GM23338 (cell line): ENCODE measurements at regions not wholly inside any gene's neighbourhood (a gene's known extent, or its start where the extent isn't known, plus 50 kb on each side); places are given as distances from the start of the nearest gene placed in this dataset.

ENCODE experiments used
- ATAC-seq: fragments of 200-7000 bp; cut with Tn5 transposase; 3 replicates; pipeline ENCODE4 v1.9.1; 2020
- DNase-seq: peaks from one replicate; pipeline ENCODE4 v3.0.0-alpha.2; 2015; ENCODE audit warnings: low spot score
- H2AFZ ChIP-seq: fragments of 200-600 bp; sonication (generic); 2 replicates; pipeline ENCODE4 v1.8.0; 2016; ENCODE audit warnings: antibody characterized with exemption, mild to moderate bottlenecking, moderate library complexity
- H3F3A ChIP-seq: fragments of 200-600 bp; sonication (generic); replicated peaks from 2 replicates; pipeline ENCODE4 v1.8.0; 2017; ENCODE audit warnings: antibody characterized with exemption, mixed run types, low read depth
- H3K27ac ChIP-seq: fragments of 200-600 bp; sonication (generic); 2 replicates; pipeline ENCODE4 v1.6.1; 2016; ENCODE audit warnings: low read depth
- H3K27me3 ChIP-seq: fragments of 200-600 bp; sonication (generic); 2 replicates; pipeline ENCODE4 v1.8.0; 2016; ENCODE audit warnings: mild to moderate bottlenecking, mixed run types, moderate library complexity; ENCODE audit not compliant: insufficient read depth
- H3K36me3 ChIP-seq: fragments of 200-600 bp; sonication (generic); 2 replicates; pipeline ENCODE4 v1.8.0; 2016; ENCODE audit warnings: mild to moderate bottlenecking; ENCODE audit not compliant: insufficient read depth
- H3K4me1 ChIP-seq: fragments of 200-600 bp; sonication (generic); 2 replicates; pipeline ENCODE4 v1.8.0; 2016; ENCODE audit warnings: mild to moderate bottlenecking, moderate library complexity; ENCODE audit not compliant: insufficient read depth
- H3K4me2 ChIP-seq: fragments of 200-600 bp; sonication (generic); 2 replicates; pipeline ENCODE4 v1.7.1; 2017; ENCODE audit warnings: mixed run types
- H3K4me3 ChIP-seq: fragments of 200-600 bp; sonication (generic); 2 replicates; pipeline ENCODE4 v1.6.1; 2016; ENCODE audit warnings: mixed run types
- H3K79me2 ChIP-seq: fragments of 200-600 bp; sonication (generic); replicated peaks from 2 replicates; pipeline ENCODE4 v1.8.0; 2017; ENCODE audit warnings: mild to moderate bottlenecking; ENCODE audit not compliant: insufficient read depth
- H3K9me2 ChIP-seq: fragments of 200-600 bp; sonication (generic); 2 replicates; pipeline ENCODE4 v1.8.0; 2017; ENCODE audit not compliant: insufficient read depth
- H4K20me1 ChIP-seq: fragments of 200-600 bp; sonication (generic); replicated peaks from 2 replicates; pipeline ENCODE4 v1.8.0; 2017; ENCODE audit warnings: mild to moderate bottlenecking; ENCODE audit not compliant: insufficient read depth
- H3K27ac Mint-ChIP-seq: 2 replicates; pipeline ENCODE4 v1.8.0; 2020; ENCODE audit warnings: inconsistent platforms, mild to moderate bottlenecking, moderate library complexity, mixed read lengths
- H3K27me3 Mint-ChIP-seq: 3 replicates; pipeline ENCODE4 v1.8.0; 2022; ENCODE audit warnings: low read depth, mild to moderate bottlenecking, moderate library complexity, mixed read lengths, inconsistent platforms; ENCODE audit not compliant: insufficient read depth, poor library complexity
- H3K36me3 Mint-ChIP-seq: 3 replicates; pipeline ENCODE4 v1.8.0; 2021; ENCODE audit warnings: low read depth, mild to moderate bottlenecking, inconsistent platforms, moderate library complexity, mixed read lengths
- H3K4me1 Mint-ChIP-seq: 3 replicates; pipeline ENCODE4 v1.8.0; 2020; ENCODE audit warnings: mild to moderate bottlenecking, inconsistent platforms, mixed read lengths
- H3K4me3 Mint-ChIP-seq: 3 replicates; pipeline ENCODE4 v1.8.0; 2021; ENCODE audit warnings: moderate library complexity, mild to moderate bottlenecking, inconsistent platforms, mixed read lengths
- H3K9me3 Mint-ChIP-seq: 3 replicates; pipeline ENCODE4 v1.8.0; 2020; ENCODE audit warnings: moderate library complexity, mild to moderate bottlenecking, inconsistent platforms, mixed read lengths
- CREB1 ChIP-seq: fragments of 250-450 bp; sonication (Bioruptor Pico); IDR thresholded peaks from 2 replicates; pipeline ENCODE4 v1.5.0; 2020; ENCODE audit warnings: low read depth, mild to moderate bottlenecking, moderate library complexity
- EZH2 ChIP-seq: fragments of 200-600 bp; sonication (generic); IDR thresholded peaks from one replicate; pipeline ENCODE4 v1.8.0; 2017; ENCODE audit warnings: antibody characterized with exemption, mild to moderate bottlenecking, low read depth; ENCODE audit not compliant: unreplicated experiment
- EZH2phosphoT487 ChIP-seq: fragments of 200-600 bp; sonication (generic); IDR thresholded peaks from one replicate; pipeline ENCODE4 v1.8.1; 2018; ENCODE audit warnings: antibody characterized with exemption; ENCODE audit not compliant: unreplicated experiment
- NANOG ChIP-seq: IDR thresholded peaks from 2 replicates; pipeline ENCODE4 v1.6.1; 2016; ENCODE audit warnings: antibody characterized with exemption, borderline replicate concordance
- POLR2AphosphoS5 ChIP-seq: IDR thresholded peaks from 2 replicates; pipeline ENCODE4 v1.6.1; 2016; ENCODE audit warnings: antibody characterized with exemption, low read depth
- STAT1 ChIP-seq: IDR thresholded peaks from one replicate; pipeline ENCODE4 v1.6.1; 2016; ENCODE audit warnings: antibody characterized with exemption; ENCODE audit not compliant: unreplicated experiment
- ZNF114 ChIP-seq: fragments of 250-450 bp; sonication (Bioruptor Pico); IDR thresholded peaks from 2 replicates; pipeline ENCODE4 v1.5.0; 2020; ENCODE audit warnings: mild to moderate bottlenecking, moderate library complexity
- TF ChIP-seq, protein P1 (sequence below): fragments of 250-450 bp; sonication (Bioruptor Pico); IDR thresholded peaks from 2 replicates; pipeline ENCODE4 v1.5.0; 2020; ENCODE audit warnings: mild to moderate bottlenecking, moderate library complexity
- TF ChIP-seq, protein P2 (sequence below), 2 experiments: fragments of 200-600 bp in 1 of 2; sonication (generic) in 1 of 2; conservative IDR thresholded peaks; 2 replicates each; pipeline versions ENCODE4 v1.5.1 to v1.6.1; 2016 to 2017; ENCODE audit warnings: antibody characterized with exemption in 2 of 2, low read depth in 2 of 2, mild to moderate bottlenecking in 2 of 2, moderate library complexity in 1 of 2
- TF ChIP-seq, protein P3 (sequence below): IDR thresholded peaks from 2 replicates; pipeline ENCODE4 v1.6.1; 2016; ENCODE audit warnings: antibody characterized with exemption

DNA sequence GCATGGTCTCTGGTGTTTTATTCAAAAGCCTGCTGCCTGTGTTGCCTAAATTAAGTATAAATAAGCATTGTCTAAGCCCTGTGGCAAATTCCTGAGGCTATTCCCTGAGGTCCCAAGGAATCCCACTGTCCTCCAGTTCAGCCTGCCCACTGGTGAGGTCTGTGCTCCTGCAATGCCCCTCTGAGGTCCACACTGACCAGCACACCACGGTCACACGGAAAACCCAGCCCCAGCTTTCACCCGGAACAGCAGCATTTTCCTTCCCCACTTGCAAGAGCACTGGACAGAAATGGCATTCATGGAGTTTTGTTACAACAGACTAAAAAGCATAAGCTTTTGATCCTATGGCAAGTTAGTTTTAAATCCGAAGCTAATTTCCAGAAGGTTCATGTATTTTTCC is 234.0 kb downstream of the KLF13 start (continued):
- TF ChIP-seq CREB1 (CRISPR knock-in tag) (no peak), EZH2 (no peak)

DNA sequence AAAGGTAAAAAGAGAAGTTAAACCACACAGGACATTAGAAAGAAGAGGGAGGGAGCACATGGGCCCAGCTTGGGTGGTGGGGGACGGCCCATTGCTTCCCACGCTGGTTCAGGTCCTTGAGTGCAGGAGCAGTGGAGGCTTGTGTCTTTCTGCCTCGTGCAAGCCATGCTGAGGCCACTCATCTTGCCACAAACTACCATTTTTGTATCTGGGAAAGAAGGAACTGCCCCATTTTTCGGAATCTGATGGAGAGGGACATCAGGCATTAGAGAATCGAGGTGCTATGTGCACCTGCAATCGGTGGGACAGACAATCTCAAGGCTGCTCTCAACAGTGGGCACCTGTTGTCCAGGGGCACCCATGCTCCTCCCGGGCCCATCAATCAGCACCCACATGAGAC is 234.5 kb downstream of the KLF13 start:
- Mint-ChIP-seq H3K27ac (no peak overlapping the region), H3K9me3 (no peaks in the 10 kb centered on the region), H3K27me3 (peaks cover 3% of the 10 kb centered on the region), H3K36me3 (0 out of 3 replicates have a peak, but pooled peaks cover under 1% of the 10 kb centered on the region), H3K4me1 (no peaks in the 10 kb centered on the region), H3K4me3 (no peak overlapping the region)
- Histone ChIP-seq H3K36me3 (no peaks in the 10 kb centered on the region), H3K27me3 (no peaks in the 10 kb centered on the region), H2AFZ (no peak overlapping the region), H3K9me2 (no peaks in the 10 kb centered on the region), H3K27ac (no peak overlapping the region), H3K4me2 (no peak overlapping the region), H4K20me1 (no peaks in the 10 kb centered on the region), H3K79me2 (no peaks in the 10 kb centered on the region), H3K4me1 (no peaks in the 10 kb centered on the region), H3K4me3 (no peak overlapping the region), H3F3A (no peaks in the 10 kb centered on the region)
- TF ChIP-seq STAT1: no peak
- TF ChIP-seq EZH2phosphoT487: no peak
- no peak for TF ChIP-seq ZNF114 (CRISPR knock-in tag)
- TF ChIP-seq, protein P1, sequence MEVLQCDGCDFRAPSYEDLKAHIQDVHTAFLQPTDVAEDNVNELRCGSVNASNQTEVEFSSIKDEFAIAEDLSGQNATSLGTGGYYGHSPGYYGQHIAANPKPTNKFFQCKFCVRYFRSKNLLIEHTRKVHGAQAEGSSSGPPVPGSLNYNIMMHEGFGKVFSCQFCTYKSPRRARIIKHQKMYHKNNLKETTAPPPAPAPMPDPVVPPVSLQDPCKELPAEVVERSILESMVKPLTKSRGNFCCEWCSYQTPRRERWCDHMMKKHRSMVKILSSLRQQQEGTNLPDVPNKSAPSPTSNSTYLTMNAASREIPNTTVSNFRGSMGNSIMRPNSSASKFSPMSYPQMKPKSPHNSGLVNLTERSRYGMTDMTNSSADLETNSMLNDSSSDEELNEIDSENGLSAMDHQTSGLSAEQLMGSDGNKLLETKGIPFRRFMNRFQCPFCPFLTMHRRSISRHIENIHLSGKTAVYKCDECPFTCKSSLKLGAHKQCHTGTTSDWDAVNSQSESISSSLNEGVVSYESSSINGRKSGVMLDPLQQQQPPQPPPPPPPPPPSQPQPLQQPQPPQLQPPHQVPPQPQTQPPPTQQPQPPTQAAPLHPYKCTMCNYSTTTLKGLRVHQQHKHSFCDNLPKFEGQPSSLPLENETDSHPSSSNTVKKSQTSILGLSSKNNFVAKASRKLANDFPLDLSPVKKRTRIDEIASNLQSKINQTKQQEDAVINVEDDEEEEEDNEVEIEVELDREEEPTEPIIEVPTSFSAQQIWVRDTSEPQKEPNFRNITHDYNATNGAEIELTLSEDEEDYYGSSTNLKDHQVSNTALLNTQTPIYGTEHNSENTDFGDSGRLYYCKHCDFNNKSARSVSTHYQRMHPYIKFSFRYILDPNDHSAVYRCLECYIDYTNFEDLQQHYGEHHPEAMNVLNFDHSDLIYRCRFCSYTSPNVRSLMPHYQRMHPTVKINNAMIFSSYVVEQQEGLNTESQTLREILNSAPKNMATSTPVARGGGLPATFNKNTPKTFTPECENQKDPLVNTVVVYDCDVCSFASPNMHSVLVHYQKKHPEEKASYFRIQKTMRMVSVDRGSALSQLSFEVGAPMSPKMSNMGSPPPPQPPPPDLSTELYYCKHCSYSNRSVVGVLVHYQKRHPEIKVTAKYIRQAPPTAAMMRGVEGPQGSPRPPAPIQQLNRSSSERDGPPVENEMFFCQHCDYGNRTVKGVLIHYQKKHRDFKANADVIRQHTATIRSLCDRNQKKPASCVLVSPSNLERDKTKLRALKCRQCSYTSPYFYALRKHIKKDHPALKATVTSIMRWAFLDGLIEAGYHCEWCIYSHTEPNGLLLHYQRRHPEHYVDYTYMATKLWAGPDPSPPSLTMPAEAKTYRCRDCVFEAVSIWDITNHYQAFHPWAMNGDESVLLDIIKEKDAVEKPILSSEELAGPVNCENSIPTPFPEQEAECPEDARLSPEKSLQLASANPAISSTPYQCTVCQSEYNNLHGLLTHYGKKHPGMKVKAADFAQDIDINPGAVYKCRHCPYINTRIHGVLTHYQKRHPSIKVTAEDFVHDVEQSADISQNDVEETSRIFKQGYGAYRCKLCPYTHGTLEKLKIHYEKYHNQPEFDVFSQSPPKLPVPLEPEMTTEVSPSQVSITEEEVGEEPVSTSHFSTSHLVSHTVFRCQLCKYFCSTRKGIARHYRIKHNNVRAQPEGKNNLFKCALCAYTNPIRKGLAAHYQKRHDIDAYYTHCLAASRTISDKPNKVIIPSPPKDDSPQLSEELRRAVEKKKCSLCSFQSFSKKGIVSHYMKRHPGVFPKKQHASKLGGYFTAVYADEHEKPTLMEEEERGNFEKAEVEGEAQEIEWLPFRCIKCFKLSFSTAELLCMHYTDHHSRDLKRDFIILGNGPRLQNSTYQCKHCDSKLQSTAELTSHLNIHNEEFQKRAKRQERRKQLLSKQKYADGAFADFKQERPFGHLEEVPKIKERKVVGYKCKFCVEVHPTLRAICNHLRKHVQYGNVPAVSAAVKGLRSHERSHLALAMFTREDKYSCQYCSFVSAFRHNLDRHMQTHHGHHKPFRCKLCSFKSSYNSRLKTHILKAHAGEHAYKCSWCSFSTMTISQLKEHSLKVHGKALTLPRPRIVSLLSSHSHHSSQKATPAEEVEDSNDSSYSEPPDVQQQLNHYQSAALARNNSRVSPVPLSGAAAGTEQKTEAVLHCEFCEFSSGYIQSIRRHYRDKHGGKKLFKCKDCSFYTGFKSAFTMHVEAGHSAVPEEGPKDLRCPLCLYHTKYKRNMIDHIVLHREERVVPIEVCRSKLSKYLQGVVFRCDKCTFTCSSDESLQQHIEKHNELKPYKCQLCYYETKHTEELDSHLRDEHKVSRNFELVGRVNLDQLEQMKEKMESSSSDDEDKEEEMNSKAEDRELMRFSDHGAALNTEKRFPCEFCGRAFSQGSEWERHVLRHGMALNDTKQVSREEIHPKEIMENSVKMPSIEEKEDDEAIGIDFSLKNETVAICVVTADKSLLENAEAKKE (CRISPR knock-in tag): no peak
- TF ChIP-seq, protein P2, sequence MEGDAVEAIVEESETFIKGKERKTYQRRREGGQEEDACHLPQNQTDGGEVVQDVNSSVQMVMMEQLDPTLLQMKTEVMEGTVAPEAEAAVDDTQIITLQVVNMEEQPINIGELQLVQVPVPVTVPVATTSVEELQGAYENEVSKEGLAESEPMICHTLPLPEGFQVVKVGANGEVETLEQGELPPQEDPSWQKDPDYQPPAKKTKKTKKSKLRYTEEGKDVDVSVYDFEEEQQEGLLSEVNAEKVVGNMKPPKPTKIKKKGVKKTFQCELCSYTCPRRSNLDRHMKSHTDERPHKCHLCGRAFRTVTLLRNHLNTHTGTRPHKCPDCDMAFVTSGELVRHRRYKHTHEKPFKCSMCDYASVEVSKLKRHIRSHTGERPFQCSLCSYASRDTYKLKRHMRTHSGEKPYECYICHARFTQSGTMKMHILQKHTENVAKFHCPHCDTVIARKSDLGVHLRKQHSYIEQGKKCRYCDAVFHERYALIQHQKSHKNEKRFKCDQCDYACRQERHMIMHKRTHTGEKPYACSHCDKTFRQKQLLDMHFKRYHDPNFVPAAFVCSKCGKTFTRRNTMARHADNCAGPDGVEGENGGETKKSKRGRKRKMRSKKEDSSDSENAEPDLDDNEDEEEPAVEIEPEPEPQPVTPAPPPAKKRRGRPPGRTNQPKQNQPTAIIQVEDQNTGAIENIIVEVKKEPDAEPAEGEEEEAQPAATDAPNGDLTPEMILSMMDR (conservative IDR thresholded peaks at IDR 0.05; ENCODE audit: low read depth in 2 of 2): no peak
- TF ChIP-seq CREB1 (CRISPR knock-in tag): no peak
- TF ChIP-seq, protein P3, sequence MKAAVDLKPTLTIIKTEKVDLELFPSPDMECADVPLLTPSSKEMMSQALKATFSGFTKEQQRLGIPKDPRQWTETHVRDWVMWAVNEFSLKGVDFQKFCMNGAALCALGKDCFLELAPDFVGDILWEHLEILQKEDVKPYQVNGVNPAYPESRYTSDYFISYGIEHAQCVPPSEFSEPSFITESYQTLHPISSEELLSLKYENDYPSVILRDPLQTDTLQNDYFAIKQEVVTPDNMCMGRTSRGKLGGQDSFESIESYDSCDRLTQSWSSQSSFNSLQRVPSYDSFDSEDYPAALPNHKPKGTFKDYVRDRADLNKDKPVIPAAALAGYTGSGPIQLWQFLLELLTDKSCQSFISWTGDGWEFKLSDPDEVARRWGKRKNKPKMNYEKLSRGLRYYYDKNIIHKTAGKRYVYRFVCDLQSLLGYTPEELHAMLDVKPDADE: no peak
- TF ChIP-seq POLR2AphosphoS5: no peak
- TF ChIP-seq NANOG: no peak
- DNase-seq (peak; percentile 33), ATAC-seq (no peak)
